HG03060 (cell line): ENCODE measurements at regions not wholly inside any gene's neighbourhood (a gene's known extent, or its start where the extent isn't known, plus 50 kb on each side); places are given as distances from the start of the nearest gene placed in this dataset.
A peak's percentile ranks its signal among the peaks of the same experiment; 100 is the strongest.
"Not testable (repeated sequence)": the region's sequence is repeated elsewhere in the genome, so short reads cannot be mapped to it uniquely, and the experiment has no call there.

ENCODE experiments used
- ATAC-seq: cut with Tn5 transposase; IDR thresholded peaks from one replicate; pipeline ENCODE4 v1.9.1; 2021; ENCODE audit warnings: low read depth, moderate number of reproducible peaks; ENCODE audit not compliant: unreplicated experiment

GRCh38 chr5:145467446-145467845 is 367.7 kb downstream of the PRELID2 start:
- ATAC-seq = no peak

DNA sequence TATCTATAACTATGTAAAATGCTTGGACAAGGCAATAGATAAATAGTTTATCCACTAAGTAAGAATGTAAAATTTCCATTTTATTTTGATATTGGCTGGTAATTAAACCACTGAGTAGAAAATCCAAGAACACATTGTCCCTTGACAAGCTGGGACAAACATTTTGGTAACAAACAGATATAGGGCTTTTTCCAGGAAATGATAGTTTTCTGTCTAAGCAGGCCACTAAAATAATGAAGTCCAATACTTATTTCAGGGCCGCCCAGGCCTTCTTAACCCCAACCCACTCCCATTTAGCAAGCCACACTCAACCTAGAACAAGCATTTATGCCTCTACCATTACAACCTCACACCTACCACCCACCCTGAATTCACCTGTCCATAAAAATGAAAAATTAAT is 368.6 kb downstream of the PRELID2 start:
- ATAC-seq = no peak

DNA sequence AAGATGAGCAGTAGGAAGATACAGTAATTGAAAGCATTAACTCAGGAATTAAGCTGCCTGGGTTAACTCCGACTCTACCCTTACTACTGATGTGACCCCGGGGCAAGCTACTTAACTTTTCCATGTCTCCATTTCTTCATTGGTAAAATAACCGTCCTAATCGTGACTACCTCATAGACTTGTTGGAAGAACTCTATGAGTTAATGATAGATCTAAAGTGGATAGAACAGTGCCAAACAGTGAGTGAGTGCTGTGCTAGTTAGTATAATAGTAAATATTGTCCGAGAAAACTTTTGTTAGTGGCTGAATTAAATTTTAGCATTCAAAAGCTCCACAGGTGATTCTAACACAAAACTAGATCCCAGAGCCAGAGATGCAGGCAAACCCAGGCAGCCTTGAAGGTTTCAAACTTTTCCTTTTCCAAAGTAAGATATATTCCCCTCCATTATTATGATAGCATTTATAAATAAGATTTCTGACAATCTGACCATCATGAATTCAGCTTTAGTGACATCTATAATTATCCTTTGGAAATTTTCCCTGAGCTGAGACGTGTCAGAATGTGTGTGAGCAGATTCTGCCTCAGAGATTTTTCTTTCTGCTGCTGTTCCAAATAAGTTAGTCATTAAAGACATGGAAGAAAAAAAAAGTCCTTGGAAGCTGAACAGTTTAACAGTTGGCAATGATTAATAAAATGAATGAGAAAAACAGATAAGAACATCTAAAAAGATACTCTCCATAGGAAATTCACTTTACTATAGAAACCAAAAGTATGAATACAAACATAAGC is 369.5 kb downstream of the PRELID2 start:
- ATAC-seq = no peak

DNA sequence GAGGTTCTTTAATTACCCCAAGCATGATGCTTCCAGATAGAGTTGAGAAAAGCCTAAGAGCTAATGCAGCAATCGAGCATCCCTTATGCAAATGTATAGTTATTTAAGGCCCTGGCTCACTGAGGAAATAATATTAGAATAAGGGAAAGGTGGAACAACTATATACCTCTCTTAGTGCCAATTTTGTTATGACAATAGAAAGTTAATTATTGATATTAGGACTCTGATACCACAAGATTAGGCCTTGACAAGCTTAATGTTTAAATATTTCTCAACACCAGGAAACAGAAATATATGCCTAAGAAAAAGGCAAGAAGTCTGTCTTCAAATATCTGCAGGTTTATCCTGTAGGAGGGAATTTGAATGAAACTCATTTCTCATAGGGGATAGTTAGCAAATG is 371.0 kb downstream of the PRELID2 start:
- no peak for ATAC-seq

GRCh38 chr5:145463634-145464033 is 371.5 kb downstream of the PRELID2 start:
- no peak for ATAC-seq

DNA sequence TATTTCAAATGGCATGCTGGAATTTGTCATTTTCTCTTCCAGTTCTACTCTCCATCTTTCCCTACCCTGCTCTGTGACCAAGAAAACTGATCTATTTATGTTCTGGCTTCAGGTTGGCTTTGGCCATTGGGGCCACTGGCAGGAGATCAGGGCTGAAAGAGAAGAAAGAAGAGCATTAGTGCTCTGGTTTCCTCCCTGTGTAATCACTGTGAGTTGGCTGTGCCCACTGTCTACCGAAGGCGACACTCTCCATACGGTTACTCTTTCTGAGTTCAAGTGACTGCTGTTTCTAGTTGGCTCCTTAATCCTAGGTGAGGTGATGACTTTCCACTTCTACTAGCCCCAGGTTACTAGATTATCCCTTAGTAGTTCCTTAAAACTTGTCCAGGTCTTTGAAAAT is 372.6 kb downstream of the PRELID2 start:
- ATAC-seq = no peak

DNA sequence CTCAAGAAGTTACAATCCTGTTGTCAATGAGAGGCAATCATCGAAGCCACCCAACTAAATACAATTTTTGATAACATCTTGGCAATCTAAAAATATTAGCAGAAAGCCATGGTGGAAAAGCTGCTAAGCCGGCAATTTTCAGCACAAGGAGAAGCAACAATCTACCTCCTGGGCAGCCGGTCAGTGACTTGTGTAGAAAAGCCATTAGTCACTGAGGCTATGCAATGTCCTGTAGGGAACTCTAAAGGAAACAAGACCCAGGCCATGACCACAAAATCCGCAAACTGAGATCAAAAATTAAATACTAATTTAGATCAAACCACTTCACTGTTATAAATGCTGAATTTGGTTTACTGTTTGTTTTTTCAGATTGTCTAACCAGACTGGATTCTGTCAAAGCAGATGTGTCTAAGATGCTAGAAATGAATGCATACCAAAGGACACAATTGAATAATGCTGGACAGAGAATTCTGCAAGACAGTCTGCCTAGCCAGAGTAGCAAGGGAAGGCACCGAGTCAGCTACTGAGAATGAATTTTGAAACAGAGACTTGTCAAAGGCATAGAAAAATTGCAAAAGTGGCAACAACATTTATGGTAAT is 384.8 kb downstream of the PRELID2 start:
- no peak for ATAC-seq

DNA sequence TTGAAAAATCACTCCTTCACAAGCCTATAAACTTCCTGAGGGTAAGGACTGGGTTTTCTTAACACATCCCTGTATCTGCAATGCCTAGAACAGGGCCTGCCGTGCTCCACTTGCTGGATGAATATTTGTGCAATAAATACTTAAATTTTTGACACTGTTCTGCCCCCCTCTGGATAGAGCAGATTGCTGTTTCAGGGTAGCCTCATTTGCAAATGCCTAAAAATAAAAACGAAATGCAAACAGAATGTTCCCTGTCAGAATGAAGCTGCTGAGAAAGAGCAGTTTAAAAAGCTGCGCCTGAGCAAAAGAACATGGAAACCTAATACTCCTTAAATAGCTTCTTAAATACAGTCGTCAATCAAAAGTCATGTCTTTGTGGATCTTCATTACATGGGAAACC is 385.3 kb downstream of the PRELID2 start:
- ATAC-seq = no peak

DNA sequence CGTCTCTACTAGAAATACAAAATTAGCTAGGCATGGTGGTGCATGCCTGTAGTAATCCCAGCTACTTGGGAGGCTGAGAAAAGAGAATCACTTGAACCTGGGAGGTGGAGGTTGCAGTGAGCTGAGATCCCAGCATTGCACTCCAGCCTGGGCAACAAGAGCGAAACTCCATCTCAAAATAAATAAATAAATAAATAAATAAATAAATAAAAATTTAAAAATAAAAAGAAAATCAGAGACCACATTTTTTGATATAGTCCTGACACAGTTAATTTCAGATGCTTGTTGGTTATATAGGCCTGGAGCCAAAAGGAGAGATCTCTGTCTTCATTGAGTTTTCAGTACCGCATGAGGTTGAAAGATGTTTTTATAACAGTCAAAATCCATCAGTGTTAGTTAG is 388.3 kb downstream of the PRELID2 start:
- not testable (repeated sequence) for ATAC-seq

DNA sequence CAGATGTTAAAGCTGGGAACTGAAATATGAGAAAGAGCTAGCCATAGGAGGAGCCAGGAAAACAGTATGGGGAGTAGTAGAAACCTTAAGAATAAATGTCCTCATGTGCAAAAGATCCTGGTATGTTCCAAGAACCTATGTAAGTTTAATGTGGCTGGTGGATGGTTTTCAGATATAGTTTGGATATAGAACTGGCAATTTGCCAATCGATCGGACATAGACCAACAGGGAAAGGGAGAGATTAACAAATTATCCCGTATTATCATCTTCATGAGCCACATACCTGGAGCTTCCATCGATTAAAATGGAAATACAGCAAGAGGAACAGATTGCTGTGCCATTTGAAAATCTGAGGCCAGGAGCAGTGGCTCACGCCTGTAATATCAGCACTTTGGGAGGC is 388.7 kb downstream of the PRELID2 start:
- ATAC-seq = no peak

DNA sequence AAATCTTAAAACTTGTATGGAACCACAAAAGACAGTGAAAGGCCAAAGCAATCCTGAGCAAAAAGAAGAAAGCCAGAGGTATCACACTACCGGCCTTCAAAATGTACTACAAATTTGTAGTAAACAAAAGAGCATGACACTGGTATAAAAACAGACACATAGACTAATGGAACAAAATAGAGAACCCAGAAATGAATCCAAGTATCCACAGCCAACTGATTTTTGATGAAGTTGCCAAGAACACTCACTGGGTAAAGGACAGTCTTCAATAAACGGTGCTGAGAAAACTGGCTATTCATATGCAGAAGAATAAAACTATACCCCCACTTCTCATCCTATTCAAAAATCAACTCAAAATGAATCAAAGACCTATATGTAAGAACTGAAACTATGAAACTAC is 390.1 kb downstream of the PRELID2 start:
- no peak for ATAC-seq

DNA sequence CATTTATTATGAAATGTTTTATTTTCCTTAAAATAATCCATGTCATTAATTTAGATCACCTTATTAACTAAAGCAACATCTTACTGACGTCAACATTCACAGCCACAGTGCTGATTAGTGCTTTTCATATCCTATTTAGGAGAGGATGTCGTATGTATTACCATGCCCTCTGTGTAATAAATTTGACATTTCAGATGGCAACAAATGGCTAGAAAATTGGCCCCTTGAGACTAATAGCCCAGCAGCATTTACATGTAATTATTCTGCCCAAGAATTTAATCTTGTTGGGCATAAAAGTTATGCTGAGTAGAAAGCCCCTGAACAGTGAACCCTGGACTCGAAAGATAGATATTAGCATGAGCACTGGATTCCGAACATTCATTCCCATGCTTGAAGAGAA is 391.2 kb downstream of the PRELID2 start:
- no peak for ATAC-seq

GRCh38 chr5:145443366-145443765 is 391.8 kb downstream of the PRELID2 start:
- ATAC-seq = no peak

DNA sequence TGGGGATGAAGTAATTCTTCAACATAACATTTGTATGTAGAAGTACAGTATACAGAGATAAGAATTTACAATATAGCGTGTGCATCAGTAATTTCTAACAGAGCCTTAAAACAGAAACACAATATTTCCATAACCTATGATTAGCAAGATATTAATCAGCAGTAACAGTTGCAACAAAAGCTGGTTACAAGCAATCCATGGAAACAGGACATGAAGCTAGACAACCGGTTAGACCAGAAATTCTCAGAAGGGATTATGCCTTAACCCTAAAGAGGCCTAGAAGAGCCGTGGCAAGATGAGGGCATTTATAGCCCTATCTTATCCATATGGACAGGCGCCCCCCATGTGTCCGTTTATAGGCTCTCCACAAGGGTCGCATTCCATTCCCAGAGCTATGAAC is 392.5 kb downstream of the PRELID2 start:
- ATAC-seq = not testable (repeated sequence)

DNA sequence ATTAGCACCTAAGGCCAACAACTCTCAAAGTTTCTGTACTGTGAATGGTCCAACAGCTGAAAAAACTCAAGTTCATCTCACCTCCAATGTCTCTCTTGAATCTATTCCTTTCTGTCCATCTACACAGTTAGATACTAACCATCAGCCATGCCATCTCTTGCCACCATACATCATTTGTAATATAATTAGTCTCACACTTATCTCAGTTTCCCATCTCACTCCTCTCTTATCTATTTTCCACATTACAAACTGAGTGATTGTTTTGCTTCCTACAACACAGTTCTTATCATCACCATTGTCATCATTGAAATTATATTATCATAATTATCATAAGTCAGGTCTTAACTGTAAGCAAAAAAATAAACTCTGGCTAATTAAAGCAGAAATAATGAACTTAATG is 393.9 kb downstream of the PRELID2 start:
- no peak for ATAC-seq

DNA sequence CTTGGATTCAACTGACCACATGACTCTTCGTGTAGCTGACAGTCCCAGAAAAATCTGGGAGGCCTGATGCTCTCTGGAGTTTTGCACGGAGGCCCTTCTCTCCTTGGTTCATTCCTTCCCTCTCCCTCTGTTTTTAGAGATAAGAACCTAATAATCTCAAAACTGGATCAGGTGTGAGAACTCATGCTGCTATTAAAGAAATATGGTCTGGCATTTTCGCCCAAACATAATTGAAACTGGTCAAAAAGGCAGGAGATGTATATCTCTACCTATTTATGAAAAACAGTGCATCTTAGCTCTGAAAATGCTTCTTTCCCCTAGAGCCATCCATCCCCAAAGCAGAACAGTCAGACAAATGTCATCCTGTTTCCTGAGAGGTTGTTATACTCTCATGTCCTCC is 397.5 kb downstream of the PRELID2 start:
- no peak for ATAC-seq

- no peak for ATAC-seq
Observed at GRCh38 chr5:145433077-145433476, 402.1 kb downstream of the PRELID2 start.

GRCh38 chr5:145429170-145429569 is 406.0 kb downstream of the PRELID2 start:
- ATAC-seq = no peak

- ATAC-seq = peak; percentile 65
Observed at GRCh38 chr5:145408048-145408341, 427.1 kb downstream of the PRELID2 start.

DNA sequence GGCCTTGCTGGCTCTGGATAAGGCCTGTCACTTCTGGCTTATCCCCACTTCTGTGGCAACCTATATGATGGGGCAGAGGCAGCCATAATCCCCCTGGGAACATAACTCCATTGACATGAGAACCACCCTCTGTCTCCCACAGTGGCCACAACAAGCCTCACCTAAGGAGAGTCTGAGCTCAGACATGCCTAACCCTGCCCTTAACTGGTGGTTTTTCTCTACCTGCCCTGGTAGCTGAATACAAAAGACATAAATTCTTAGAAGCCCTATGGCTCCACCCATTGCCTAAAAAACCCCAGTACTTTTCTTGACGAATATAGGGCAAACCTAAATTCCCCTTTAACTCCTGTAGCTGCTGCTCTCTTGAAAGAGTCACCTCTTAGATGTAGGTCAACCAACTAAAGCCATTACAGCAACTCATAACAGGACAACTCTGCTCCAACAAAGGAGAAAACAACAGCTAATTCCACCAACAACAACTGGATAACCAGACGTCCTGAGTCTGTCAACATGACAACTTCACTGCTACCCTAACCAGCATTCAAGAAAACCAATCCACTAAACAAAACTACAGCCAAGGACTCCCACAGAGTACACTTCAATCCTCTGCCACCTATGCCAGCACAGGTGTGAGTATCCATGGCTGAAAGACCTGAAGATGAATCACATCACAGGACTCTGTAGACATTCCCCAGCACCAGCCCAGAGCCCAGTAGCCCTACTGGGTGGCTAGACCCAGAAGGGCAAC is 427.7 kb downstream of the PRELID2 start:
- ATAC-seq = peak; percentile 24

DNA sequence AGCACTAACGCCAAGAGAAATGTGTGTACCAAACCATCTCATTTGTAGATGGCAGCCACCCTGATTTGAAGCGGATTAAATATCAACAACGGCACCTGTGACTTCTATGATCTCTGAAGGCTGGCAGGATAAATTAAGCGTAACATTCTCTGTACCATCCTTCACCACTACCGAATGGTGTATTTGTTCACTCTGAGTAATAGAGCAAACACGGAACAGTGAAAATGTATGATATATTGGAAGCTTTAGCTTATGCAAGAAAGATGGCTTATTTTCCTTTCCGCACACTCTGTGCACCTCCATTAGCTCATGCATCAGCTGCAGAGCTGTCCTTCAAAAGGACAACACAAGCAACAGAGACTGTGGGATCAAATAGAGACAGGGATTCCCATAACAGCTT is 431.1 kb downstream of the PRELID2 start:
- ATAC-seq = no peak

DNA sequence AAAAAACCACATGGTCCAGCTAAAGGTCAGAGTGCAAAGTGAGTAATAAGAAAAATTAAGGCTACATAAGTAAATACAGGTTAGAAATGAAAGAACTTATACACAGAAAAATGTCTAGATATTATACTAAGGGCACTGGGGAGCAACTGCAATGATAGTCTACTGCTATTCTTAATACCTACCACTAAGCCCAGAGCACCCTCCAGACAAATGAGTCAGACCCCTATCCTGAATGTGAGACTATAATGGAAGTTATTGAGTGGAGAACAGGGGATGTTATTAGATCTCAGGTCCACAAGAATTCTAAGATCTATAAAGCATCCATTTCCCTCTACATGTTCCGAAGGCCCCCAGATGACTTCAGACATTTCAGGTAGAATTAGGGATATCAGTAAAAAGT is 438.3 kb downstream of the PRELID2 start:
- no peak for ATAC-seq
